ENCODE measurements at regions not wholly inside any gene's neighbourhood (a gene's known extent, or its start where the extent isn't known, plus 50 kb on each side); places are given as distances from the start of the nearest gene placed in this dataset.

DNA sequence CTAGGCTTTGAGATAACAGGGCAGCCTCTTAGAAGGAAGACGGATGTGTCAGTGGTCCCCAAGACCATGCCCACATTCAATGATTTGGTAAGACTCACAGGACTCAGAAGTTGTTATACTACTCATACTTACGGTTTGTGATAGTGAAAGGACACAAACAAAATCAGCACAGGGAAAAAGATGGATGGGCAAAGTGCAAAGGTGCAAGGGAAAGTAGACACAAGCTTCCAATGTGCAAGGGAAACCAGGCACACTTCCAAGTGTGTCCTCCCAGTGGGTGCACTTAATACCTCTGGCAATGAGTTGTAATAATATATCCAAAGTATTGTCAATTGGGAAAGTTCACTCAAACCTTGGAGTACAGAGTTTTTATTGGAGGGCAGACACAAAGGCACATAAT is 53.8 kb upstream of the VCX start:
- no peak for DNase-seq

DNA sequence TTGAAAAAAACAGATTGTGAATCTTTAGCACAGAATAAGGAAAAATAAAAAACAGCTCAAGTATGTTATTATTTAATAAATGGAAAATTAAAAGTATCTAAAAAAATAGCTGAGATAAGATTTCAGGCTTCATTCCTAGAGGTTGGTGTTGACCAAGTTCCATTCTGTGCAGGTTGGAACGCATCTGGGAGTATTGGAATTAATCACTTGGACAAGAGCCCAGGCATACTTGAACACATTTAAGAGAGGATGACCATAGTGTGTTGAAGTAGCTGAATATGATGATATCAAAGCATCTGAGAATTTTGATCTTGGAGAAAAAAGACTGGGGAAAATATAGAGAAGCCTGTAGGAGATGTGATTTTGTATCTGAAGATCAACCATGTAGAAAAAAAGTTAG is 54.6 kb upstream of the VCX start:
- no peak for DNase-seq

DNA sequence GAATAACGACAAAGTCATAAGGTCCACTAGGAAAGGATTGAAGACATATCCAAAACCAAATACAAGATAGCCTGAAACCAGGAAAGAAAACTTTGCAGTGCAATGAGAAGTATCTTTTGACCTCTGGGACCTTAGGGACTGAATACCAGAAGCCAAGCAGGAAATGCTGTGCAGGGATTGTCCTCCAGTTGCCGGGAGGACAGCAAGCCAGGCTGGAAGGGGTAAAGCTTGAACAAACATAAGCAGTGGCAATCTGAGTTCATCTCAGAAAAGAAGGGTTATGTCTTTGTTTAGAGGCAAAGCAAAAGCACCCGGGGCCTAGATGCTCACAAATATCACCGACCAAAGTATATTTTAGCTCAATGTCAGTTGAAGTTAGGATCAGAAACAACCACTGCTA is 55.3 kb upstream of the VCX start:
- DNase-seq: no peak

DNA sequence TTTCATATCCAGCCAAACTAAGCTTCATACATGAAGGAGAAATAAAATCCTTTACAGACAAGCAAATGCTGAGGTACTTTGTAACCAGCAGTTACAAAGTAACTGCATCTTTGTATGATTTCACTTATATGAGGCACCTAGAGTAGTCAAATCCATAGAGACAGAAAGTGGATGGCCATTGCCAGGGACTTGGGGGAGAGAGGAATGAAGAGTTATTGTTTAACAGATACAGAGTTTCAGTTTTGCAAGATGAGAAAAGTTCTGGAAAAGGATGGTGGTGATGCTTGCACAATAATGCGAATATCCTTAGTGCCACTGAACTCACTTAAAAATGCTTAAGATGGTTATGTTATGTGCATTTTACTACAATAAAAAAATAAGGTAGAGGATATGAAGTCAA is 58.4 kb upstream of the VCX start:
- no peak for DNase-seq

DNA sequence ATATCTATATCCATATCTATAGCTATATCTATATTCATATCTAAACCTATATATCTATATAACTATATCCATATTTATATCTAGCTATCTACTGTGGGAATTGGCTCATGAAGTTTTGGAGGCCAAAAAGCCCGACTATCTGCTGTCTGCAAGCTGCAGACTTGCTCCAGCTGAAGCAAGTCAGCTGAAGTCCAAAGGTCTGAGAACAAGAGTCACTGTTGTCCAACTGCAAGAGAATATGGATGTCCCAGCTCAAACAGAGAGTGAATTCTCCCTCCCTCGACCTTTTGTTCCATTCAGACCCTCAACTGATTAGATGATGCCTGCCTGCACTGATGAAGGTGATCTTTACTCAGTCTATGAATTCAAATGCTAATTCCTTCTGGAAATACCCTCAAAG is 63.3 kb upstream of the VCX start:
- DNase-seq: no peak

DNA sequence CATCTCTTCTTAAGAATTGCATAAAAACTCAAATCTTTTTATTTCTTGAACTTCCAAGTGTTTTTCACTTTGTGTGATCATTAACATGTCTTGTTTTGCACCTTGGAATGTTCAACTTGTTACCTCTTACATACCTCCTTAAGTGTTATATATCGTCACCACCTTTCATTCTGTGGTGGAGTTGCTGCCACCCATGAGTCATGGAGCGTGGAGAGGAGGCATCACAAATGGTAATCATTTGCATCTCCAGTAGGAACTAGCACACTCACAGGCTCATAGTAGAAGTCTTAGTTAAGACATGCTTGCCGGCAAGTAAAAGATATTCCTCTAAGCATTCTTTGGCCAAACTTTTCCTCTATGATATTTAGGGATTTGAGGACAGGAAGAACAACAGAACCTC is 67.0 kb upstream of the VCX start:
- no peak for DNase-seq

DNA sequence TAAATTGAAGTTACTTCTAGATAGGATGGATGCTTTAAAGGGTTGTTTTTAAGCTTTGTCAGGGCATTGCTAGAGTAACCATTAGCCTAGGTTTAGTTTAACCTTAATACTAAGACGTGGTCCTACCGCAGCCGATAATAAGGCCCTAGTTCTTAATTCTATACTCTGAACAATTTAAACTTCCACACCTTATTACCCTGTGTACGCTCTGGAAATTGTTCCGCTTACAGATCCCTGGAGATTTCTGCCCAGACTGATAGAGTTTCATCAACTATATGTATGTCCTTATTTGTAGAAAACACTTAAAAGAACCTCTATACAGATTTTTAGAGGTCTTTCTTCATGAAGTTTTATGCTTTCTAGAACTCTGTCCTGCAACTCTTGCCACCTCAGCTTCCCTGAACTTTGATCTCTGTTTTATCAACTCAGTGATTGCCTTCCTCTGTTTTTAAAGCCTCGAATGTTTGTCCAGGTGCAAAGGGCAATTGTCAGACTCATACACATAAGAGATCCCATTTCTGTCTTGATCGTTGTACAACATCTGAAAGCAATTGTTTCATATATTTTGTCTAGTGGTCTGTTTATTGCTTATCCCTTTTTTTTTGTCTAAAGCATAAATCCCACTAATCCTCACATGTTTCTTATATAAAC is 71.1 kb upstream of the VCX start:
- DNase-seq: no peak

DNA sequence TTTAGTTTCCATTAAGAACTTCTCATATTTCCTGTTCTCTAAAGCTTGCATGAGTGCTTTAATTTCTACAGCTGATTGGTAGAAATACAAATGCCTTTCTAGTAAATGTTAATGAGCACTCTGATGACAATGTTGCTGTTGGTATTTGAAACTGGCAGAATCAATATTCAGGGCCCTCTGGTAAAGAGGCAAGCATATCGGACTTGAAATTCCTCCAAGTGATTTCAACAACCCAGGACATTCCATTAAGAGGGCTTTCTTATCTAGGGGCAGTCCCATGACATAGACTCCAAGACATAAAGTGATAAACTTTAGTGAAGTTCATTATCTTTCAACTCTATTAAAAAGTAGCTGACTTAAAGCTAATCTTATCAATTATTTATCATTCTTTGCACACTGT is 83.1 kb upstream of the VCX start:
- no peak for DNase-seq

DNA sequence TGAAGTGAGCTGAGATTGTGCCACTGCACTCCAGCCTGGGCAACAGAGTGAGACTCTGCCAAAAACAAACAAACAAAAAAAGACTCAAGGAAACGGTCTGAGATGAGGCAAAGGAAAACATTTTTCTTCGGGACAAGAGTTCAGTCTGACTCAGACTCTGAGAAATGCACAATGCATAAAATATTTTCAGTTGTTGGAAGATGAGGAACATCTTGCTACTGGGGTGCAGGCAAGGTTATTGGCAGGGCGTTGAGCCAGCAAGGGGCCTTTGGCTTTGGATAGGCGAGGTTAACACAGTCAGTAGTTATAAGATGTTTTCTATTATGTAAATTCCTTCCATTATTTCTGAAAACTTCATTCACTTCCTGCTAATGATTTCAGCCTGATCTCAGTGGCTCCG is 96.1 kb upstream of the VCX start:
- DNase-seq: no peak

DNA sequence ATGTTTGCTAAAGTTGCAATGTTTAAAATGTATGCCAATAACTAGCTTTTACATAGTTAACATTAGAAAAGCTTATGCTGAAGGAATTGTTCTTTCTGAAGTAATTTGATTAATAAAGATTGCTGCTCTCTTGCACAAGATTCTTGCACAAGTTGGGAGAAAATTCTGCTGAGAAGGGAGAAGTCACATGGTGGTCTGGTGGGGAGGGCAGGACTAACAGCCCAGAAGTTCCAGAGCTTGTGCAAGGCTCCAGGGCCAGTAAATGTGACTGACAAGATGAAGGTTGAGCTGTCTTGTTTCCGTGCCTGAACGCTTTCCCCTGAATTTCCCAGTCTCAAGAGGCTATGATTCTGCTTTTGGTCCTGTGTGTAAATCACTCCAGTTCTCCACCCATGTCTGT is 112.9 kb upstream of the VCX start:
- DNase-seq: no peak

DNA sequence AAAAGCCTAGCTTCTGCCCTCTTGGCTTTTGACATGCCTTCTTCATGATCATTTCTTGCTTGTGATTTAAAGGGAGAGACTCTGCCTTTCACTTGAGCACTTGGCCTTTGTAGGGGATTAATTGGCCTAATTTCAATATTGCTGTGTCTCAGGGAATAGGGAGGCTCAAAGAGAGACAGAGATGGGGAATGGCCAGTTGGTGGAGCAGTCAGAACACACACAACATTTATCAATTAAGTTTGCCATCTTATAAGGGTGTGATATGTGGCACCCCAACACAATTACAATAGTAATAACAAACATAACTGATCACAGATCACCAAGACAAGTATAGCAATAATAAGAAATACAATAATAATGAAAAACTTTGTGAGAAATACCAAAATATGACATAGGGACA is 122.5 kb upstream of the VCX start:
- no peak for DNase-seq

DNA sequence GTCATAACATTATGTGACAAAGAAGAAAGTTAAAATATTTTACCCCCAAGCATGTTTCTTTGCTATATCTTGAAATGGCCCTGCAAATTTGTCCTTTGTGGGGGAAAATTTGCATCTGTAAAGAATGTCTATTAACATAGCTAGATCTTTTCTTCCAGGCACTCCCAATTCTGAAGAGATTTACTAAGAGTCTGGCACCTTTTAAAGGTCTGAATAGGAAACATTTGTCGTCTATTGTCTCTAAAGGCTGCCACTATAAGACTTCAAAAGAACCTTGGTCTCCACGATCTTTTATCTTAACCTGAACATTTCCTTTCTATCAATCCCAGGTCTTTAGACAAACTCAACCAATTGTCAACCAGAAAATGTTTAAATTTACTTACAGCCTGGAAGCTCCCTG is 128.6 kb upstream of the VCX start:
- no peak for DNase-seq

DNA sequence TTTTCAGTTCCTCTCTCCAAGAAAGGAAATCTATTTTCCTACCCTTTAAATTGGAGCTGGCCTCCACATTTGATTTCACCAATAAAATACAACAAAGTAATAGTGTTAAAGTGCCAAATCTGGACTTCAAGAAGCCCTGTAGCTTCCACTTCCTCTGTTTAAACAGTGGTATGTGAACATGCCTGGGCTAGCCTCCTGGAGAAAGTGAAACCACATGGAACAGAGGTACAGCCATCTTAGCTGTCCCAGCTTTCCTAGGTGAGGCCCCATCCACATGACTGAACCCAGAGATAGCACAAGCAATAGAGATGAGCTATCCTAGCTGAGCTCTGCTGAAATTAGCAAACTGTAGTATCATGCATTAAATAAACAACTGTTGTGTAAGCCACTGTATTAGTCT is 131.8 kb upstream of the VCX start:
- DNase-seq: no peak

DNA sequence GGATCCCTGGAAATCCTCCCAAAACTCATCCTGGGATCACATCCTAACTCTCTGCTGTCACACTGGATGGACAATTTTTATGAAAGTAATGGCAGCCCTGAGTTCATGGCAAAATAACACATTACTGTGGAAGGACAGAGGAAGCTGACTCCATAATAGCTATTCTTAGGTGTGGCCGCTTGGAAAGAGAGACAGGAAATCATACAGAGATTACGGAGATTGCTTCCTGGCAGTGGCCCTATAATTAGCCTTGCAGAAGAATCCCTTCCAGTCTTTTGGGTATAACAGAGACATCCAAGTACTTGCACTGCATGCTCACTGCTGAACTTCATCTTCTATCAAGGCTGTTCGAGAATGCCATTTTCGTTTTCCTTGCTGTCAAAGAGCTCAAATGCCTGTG is 133.1 kb upstream of the VCX start:
- no peak for DNase-seq

DNA sequence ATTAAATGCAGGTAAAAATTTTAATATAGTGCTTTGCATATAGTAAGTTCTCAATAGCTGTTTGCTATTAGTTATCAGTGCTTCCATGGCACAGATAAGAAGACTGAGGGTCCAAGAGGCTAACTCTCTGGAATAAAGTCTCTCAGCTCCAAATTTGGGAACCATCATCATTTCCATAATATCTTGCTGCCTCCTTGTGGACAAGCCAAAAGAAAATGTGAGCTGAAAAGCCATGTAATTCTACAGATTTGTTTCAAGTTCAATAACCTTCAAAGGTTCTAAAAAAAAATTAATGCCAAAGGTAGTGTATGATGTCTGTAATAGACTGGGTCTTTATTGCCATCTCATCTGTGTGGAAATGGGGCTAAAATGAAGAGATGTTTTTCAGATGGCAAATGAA is 136.9 kb upstream of the VCX start:
- DNase-seq: no peak

DNA sequence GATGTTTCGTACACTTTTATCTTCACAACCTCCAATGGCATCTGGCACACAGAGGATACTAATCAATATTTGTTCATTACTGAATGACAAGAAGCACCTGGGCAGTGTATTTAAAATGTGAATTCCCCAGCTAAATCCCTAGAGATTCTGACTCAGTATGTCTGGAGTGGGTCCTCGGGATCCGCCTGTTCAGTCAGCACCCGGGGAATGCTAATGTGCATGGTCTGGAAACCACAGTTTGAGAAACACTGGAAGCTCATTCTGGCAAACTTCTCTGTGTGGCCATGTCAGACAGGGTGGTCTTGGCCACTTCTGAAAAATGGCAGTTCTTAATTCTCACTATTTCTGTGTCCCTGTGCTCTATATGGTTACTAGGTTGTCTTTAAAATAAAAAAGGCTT is 138.8 kb upstream of the VCX start:
- DNase-seq: no peak

DNA sequence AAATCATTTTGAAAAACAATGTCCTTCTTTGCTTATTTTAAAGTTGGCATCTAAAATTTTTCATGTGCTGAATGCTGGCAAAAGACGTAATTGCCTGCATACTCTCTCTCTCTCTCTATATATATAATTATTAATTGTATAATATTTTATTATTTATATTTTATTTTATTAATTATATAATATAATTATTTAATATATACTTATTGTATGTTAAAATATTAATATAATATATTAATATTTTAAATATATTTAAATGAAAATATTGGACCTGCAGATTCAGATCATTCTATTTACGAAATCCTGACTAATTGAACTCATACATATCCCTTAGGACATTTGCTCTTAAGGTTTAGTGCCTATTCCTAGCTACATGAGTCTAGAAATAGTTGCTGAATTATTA is 144.7 kb upstream of the VCX start:
- no peak for DNase-seq

DNA sequence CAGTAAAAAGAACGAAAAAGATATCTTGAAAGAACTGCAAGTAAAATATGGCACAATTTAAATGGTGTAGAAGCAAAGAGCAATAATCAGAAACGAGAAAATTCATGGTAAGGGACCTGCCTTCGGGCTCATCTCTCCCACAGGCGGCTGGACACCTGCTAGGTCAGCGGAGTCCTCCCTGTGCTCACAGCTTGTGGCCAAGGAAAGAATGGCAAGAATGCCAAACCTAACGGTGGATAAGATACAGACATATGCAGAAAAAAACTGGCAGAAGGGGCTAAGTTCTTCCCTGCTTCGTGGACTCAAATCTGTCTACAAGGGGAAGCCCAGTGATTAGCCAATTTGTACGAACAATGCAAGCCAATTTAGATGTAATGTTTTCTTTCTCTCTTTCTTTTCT is 152.1 kb upstream of the VCX start:
- DNase-seq: no peak

DNA sequence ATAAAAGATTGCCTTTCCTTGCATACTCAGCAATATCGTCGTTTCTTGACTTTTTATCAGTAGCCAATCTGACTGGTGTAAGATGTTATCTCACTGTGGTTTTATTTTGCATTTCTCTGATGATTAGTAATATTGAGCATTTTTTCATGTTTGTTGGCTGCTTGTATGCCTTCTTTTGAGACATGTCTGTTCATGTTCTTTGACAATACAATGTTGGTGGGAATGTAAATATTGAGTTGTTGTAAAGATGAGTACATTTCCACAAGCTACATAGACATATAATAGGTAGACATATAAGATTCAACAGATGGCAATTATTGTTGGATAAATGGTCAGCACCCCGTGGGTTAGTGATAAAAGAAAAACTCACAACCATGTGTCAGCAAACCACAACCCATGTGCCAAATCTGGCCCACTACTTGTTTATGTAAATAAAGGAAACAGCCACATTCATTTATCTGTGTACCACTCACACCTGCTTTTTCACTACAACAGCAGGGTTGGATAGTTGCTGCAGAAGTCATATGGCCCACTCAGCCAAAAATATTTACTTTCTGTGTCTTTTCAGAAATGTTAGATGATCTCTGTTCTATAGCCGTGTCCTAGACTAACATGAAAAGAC is 153.1 kb upstream of the VCX start:
- DNase-seq: no peak

DNA sequence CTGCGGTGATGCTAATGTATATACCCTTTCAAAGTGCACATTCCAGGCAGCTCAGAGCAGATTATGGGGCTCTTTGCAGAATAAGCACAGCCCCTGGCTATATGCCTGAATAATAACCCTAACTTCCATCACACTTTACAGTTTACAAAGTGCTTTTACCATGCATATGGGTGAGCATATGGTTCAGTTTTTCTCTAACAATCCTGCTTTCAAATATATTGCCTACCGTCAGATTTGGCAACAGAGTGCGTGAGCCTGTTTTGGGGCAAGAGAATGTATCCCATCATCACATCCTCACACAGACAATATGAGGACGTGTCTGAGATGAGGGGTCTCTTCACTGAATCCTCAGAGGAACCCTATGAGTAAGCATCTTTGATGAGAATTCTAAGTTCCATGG is 162.8 kb upstream of the VCX start:
- no peak for DNase-seq

DNA sequence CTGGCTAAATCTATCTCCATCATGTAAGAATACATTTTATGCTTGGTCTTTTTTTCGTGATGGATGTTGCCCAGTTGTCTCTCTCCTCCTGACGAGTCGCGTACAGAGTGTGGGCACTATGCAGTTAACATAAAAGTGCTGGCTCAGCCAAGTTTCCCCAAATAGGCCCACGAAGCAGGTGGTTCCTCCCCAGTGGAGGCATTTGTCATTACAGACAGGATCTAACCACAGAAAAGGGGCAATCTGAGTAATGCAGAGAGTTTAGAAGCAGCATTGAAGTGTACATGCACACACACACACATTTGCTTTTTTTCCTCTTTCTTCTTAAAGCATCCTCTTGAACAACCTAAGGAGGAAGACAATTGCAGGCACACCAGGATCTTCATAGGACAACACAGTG is 188.7 kb upstream of the VCX start:
- DNase-seq: no peak

DNA sequence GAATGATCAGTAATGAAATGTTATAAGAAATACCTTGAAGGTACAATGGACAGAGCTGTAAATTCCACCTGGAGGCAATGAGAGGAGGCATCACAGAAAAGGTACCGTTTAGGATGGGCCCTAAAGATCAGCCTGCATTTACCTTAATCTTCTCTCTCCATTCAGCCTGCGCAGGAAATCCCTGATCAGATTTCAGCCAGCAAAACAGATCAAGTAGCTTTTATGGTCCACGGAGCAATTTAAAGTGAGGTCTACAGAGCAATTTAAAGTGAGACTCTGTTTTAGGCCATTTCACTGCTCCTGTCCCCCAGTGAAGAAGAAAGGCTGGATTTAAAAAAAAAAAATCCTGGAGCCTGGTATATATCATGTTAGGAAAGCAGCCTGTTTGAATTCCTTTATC is 195.1 kb upstream of the VCX start:
- peak; percentile 1 for DNase-seq

DNA sequence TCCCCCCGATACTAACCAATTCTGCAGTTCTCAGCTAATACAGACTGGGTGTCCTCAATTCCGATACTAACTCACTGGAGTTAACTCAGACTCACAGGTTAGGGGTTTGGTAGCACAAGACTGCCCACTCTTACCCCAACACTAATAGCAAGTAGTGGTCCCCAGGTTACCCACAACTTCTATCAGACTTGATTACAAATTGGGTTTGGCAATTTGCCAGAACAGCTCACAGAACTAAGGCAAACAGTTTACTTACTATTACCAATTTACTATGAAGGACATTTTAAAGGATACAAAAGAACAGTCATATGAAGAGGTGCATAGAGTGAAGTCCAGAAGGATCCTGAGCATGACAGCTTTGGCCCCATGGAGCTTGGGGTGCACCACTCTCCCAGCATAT is 201.8 kb upstream of the VCX start:
- no peak for DNase-seq

DNA sequence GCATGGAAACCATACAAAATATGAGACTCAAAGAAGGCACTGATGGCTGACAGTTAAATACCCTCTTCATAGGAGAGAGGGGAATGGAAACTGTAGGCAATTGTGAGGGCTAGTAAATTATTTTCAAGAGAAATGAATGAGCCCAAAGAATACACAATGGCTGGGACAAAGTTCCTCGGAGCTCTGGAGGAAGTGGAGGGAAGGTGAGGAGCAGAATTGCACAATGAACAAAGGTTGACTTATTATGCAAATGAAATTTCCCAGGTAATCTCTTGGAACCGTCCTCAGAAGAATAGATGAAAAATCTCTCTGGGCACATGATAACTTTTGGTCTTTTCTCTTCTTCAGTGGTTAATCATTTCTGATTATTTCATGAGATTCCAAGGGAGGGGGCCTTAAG is 202.6 kb upstream of the VCX start:
- DNase-seq: no peak
